ENCODE measurements at regions not wholly inside any gene's neighbourhood (a gene's known extent, or its start where the extent isn't known, plus 50 kb on each side); places are given as distances from the start of the nearest gene placed in this dataset.

DNA sequence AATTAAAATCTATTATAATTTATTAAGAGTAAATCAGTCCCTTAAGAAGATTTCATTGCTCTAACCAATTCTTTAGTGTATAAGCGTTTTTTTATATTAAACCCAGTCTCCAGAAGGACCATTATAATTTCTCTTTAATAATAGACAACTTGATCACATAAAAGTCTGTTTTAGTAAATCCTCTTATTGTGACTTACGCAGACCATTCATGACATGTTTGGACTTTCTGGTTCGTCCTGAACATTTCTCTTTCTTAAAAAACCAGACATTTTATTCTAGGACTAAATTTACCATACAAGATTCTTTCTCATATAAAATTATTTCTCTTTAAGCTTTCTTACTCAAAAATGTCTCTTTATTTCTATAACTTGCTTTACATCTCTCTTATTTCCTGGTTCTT, 196.2 kb upstream of the RAI14 start:
- TF ChIP-seq CTCF (IDR thresholded peaks at IDR 0.05), result no peak
- TF ChIP-seq POLR2A (IDR thresholded peaks at IDR 0.05), result no peak

Measured in right lobe of liver (tissue), 4 donors.